Vagina (tissue), 2 donors: ENCODE measurements at regions not wholly inside any gene's neighbourhood (a gene's known extent, or its start where the extent isn't known, plus 50 kb on each side); places are given as distances from the start of the nearest gene placed in this dataset.

Experiments used
- DNase-seq, 2 donors: peaks; one replicate each; pipeline ENCODE4 v3.0.0-alpha.2; 2017; ENCODE audit errors: extremely low spot score in 2 of 2
- H3K27ac ChIP-seq: fragments of 200-600 bp; sonication (generic); one replicate; pipeline ENCODE4 v1.5.1; 2019
- H3K27me3 ChIP-seq: fragments of 200-600 bp; sonication (generic); one replicate; pipeline ENCODE4 v1.5.1; 2019
- H3K36me3 ChIP-seq, 2 donors: fragments of 200-600 bp; sonication (generic); one replicate each; pipeline ENCODE4 v1.5.1; 2017 to 2019
- H3K4me1 ChIP-seq: fragments of 200-600 bp; sonication (generic); one replicate; pipeline ENCODE4 v1.5.1; 2019
- H3K4me3 ChIP-seq, 2 donors: fragments of 200-600 bp; sonication (generic); 1 replicate in 1 of 2; 2 replicates in 1 of 2; pipeline ENCODE4 v1.5.1; 2016 to 2019
- H3K9me3 ChIP-seq: fragments of 200-600 bp; sonication (generic); one replicate; pipeline ENCODE4 v1.5.1; 2019
- POLR2A ChIP-seq, 2 donors: fragments of 450-650 bp; IDR thresholded peaks; one replicate each; pipeline ENCODE4 v1.6.1; 2017; ENCODE audit warnings: antibody characterized with exemption in 2 of 2, mild to moderate bottlenecking in 2 of 2, moderate library complexity in 2 of 2
- POLR2AphosphoS5 ChIP-seq, 2 donors: sonication (generic); formaldehyde crosslinking; IDR thresholded peaks; one replicate each; pipeline ENCODE4 v1.9.0; 2017; ENCODE audit warnings: antibody characterized with exemption in 2 of 2, mild to moderate bottlenecking in 2 of 2, low read depth in 1 of 2; ENCODE audit not compliant: insufficient read depth in 1 of 2
- intact Hi-C: fragments of 100-400 bp; cut with DNase I; formaldehyde crosslinking; loops from one replicate; pipeline ENCODE4 v1.15.1; 2023
- TF ChIP-seq, protein P1 (sequence below), 3 experiments: fragments of 450-650 bp in 2 of 3; fragments of 200-600 bp in 1 of 3; sonication (generic) in 1 of 3; IDR thresholded peaks; one replicate each; pipeline ENCODE4 v1.5.1; 2017 to 2019; ENCODE audit warnings: antibody characterized with exemption in 3 of 3, mild to moderate bottlenecking in 2 of 3, moderate library complexity in 2 of 3

- Histone ChIP-seq H3K4me1 (no peaks in the 10 kb centered on the region), H3K4me3 (no peak overlapping the region), H3K27me3 (no peaks in the 10 kb centered on the region), H3K36me3 (no peaks in the 10 kb centered on the region), H3K9me3 (no peaks in the 10 kb centered on the region), H3K27ac (no peak overlapping the region)
- intact Hi-C loops: no loop called here
- TF ChIP-seq POLR2AphosphoS5 (IDR thresholded peaks at IDR 0.05; ENCODE audit: insufficient read depth in 1 of 2, low read depth in 1 of 2) (no peak), POLR2A (IDR thresholded peaks at IDR 0.05) (no peak)
- TF ChIP-seq, protein P1, sequence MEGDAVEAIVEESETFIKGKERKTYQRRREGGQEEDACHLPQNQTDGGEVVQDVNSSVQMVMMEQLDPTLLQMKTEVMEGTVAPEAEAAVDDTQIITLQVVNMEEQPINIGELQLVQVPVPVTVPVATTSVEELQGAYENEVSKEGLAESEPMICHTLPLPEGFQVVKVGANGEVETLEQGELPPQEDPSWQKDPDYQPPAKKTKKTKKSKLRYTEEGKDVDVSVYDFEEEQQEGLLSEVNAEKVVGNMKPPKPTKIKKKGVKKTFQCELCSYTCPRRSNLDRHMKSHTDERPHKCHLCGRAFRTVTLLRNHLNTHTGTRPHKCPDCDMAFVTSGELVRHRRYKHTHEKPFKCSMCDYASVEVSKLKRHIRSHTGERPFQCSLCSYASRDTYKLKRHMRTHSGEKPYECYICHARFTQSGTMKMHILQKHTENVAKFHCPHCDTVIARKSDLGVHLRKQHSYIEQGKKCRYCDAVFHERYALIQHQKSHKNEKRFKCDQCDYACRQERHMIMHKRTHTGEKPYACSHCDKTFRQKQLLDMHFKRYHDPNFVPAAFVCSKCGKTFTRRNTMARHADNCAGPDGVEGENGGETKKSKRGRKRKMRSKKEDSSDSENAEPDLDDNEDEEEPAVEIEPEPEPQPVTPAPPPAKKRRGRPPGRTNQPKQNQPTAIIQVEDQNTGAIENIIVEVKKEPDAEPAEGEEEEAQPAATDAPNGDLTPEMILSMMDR (IDR thresholded peaks at IDR 0.05): no peak
- no peak for DNase-seq
These were observed 264.0 kb upstream of the VRK2 start for GRCh38 chr2:57782587-57782986.

- no peaks in the 10 kb centered on the region for H3K4me1 ChIP-seq
- TF ChIP-seq POLR2A (IDR thresholded peaks at IDR 0.05): no peak
- no peak for TF ChIP-seq POLR2AphosphoS5 (IDR thresholded peaks at IDR 0.05; ENCODE audit: insufficient read depth in 1 of 2, low read depth in 1 of 2)
- TF ChIP-seq, protein P1 (IDR thresholded peaks at IDR 0.05): no peak
- DNase-seq: no peak
- H3K9me3 ChIP-seq: no peaks in the 10 kb centered on the region
- intact Hi-C loops: no loop called here
- no peak overlapping the region for H3K27ac ChIP-seq
- H3K36me3 ChIP-seq: no peaks in the 10 kb centered on the region
- no peak overlapping the region for H3K4me3 ChIP-seq
- H3K27me3 ChIP-seq: no peaks in the 10 kb centered on the region
These were observed 253.3 kb upstream of the VRK2 start for GRCh38 chr2:57793310-57793709.

- intact Hi-C loops: no loop called here
- Histone ChIP-seq H3K4me1 (no peaks in the 10 kb centered on the region), H3K4me3 (no peak overlapping the region), H3K9me3 (no peaks in the 10 kb centered on the region), H3K36me3 (no peaks in the 10 kb centered on the region), H3K27me3 (no peaks in the 10 kb centered on the region), H3K27ac (no peak overlapping the region)
- no peak for DNase-seq
- TF ChIP-seq POLR2A (IDR thresholded peaks at IDR 0.05) (no peak), POLR2AphosphoS5 (IDR thresholded peaks at IDR 0.05; ENCODE audit: insufficient read depth in 1 of 2, low read depth in 1 of 2) (no peak)
- TF ChIP-seq, protein P1 (IDR thresholded peaks at IDR 0.05): no peak
These were observed 250.1 kb upstream of the VRK2 start for GRCh38 chr2:57796527-57796926.

DNA sequence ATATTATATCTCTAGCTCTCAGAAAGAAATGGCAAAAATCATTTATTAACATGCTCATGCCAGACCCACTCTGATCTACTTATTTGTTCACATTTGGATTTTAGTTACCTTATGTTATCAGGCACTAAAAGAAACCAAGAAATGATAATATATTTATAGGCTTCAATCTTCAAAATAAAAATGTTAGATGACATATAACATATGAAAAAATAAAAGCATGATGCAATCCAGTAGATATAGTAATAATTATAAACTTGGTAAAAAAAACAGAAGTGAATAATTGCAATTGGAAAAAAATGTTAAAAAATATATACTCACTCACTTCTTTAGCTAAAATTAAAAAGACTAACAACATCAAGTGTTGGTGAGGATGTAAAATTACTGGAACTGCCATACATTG lies 248.3 kb upstream of the VRK2 start:
- no peaks in the 10 kb centered on the region for H3K36me3 ChIP-seq
- no peak overlapping the region for H3K27ac ChIP-seq

GRCh38 chr2:57802243-57802642 lies 244.4 kb upstream of the VRK2 start:
- Histone ChIP-seq H3K27ac (no peak overlapping the region), H3K4me1 (no peaks in the 10 kb centered on the region), H3K4me3 (no peak overlapping the region), H3K36me3 (no peaks in the 10 kb centered on the region), H3K27me3 (no peaks in the 10 kb centered on the region), H3K9me3 (no peaks in the 10 kb centered on the region)
- no peak for TF ChIP-seq POLR2A (IDR thresholded peaks at IDR 0.05)
- TF ChIP-seq, protein P1 (IDR thresholded peaks at IDR 0.05): no peak
- TF ChIP-seq POLR2AphosphoS5 (IDR thresholded peaks at IDR 0.05; ENCODE audit: insufficient read depth in 1 of 2, low read depth in 1 of 2): no peak
- intact Hi-C loops: no loop called here
- no peak for DNase-seq

More for the DNA sequence above, 248.3 kb upstream of the VRK2 start:
- Histone ChIP-seq H3K27me3 (no peaks in the 10 kb centered on the region), H3K4me3 (no peak overlapping the region), H3K4me1 (no peaks in the 10 kb centered on the region), H3K9me3 (no peaks in the 10 kb centered on the region)
- intact Hi-C loops: no loop called here
- TF ChIP-seq POLR2AphosphoS5 (IDR thresholded peaks at IDR 0.05; ENCODE audit: insufficient read depth in 1 of 2, low read depth in 1 of 2): no peak
- DNase-seq: no peak

DNA sequence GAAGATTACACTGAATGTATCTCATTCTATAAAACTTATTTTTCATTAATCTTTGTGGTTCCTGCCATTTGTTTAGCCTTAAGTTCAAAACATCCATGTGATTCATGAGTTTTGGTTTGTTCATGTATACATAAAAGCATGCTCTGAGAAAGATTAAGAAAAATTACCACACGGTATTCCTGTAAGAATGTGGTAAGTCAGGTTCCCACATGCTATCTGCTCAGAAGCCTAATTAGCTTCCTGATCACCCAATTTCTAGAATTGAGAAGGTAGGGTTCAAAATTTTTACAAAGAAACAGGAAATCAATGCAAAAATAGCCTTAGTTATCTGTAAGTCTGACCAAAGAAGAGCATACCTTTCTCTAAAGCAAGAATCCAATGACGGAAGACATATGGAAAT lies 241.6 kb upstream of the VRK2 start:
- Histone ChIP-seq H3K4me1 (no peaks in the 10 kb centered on the region), H3K9me3 (no peaks in the 10 kb centered on the region), H3K27ac (no peak overlapping the region), H3K27me3 (no peaks in the 10 kb centered on the region), H3K4me3 (no peak overlapping the region), H3K36me3 (no peaks in the 10 kb centered on the region)
- DNase-seq: no peak
- TF ChIP-seq, protein P1 (IDR thresholded peaks at IDR 0.05): no peak
- no peak for TF ChIP-seq POLR2A (IDR thresholded peaks at IDR 0.05)
- no peak for TF ChIP-seq POLR2AphosphoS5 (IDR thresholded peaks at IDR 0.05; ENCODE audit: insufficient read depth in 1 of 2, low read depth in 1 of 2)
- intact Hi-C loops: no loop called here
